ENCODE measurements at regions not wholly inside any gene's neighbourhood (a gene's known extent, or its start where the extent isn't known, plus 50 kb on each side); places are given as distances from the start of the nearest gene placed in this dataset.

DNA sequence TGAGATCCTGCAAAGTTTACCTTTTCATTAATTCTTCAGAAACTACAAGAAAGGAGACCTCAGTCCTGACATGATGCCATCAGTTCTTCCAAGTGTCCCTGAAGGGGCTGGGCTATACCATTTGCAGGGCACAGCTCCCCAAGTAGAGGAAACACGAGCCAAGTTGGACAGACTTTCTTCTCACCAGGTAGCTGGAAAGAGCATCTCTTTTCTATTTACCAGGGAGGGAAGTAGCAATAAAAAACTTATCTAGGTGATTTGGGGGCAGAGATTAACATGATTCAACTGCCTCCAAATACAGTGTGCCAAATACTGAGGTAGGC is 103.9 kb upstream of the KCND3 start:
- TF ChIP-seq EP300 (IDR thresholded peaks at IDR 0.05; ENCODE audit: borderline replicate concordance) (no peak), FOXM1 (IDR thresholded peaks at IDR 0.05; ENCODE audit: borderline replicate concordance, low read depth) (no peak), NFIC (IDR thresholded peaks at IDR 0.05) (no peak), TCF12 (IDR thresholded peaks at IDR 0.05; ENCODE audit: low read depth) (no peak), TAF1 (IDR thresholded peaks at IDR 0.05; ENCODE audit: low read depth) (no peak), CREB1 (IDR thresholded peaks at IDR 0.05; ENCODE audit: low read depth) (no peak), CEBPB (IDR thresholded peaks at IDR 0.05) (no peak), TEAD4 (IDR thresholded peaks at IDR 0.05) (no peak), YY1 (IDR thresholded peaks at IDR 0.05; ENCODE audit: low read depth) (no peak), ZBTB7A (IDR thresholded peaks at IDR 0.05; ENCODE audit: low read depth) (no peak), EGR1 (IDR thresholded peaks at IDR 0.05) (no peak), RAD21 (IDR thresholded peaks at IDR 0.05; ENCODE audit: low read depth) (no peak)
- TF ChIP-seq, protein P1, sequence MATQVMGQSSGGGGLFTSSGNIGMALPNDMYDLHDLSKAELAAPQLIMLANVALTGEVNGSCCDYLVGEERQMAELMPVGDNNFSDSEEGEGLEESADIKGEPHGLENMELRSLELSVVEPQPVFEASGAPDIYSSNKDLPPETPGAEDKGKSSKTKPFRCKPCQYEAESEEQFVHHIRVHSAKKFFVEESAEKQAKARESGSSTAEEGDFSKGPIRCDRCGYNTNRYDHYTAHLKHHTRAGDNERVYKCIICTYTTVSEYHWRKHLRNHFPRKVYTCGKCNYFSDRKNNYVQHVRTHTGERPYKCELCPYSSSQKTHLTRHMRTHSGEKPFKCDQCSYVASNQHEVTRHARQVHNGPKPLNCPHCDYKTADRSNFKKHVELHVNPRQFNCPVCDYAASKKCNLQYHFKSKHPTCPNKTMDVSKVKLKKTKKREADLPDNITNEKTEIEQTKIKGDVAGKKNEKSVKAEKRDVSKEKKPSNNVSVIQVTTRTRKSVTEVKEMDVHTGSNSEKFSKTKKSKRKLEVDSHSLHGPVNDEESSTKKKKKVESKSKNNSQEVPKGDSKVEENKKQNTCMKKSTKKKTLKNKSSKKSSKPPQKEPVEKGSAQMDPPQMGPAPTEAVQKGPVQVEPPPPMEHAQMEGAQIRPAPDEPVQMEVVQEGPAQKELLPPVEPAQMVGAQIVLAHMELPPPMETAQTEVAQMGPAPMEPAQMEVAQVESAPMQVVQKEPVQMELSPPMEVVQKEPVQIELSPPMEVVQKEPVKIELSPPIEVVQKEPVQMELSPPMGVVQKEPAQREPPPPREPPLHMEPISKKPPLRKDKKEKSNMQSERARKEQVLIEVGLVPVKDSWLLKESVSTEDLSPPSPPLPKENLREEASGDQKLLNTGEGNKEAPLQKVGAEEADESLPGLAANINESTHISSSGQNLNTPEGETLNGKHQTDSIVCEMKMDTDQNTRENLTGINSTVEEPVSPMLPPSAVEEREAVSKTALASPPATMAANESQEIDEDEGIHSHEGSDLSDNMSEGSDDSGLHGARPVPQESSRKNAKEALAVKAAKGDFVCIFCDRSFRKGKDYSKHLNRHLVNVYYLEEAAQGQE (IDR thresholded peaks at IDR 0.05; ENCODE audit: low read depth), result no peak
- TF ChIP-seq, protein P2, sequence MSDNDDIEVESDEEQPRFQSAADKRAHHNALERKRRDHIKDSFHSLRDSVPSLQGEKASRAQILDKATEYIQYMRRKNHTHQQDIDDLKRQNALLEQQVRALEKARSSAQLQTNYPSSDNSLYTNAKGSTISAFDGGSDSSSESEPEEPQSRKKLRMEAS (IDR thresholded peaks at IDR 0.05), result no peak
- TF ChIP-seq, protein P3, sequence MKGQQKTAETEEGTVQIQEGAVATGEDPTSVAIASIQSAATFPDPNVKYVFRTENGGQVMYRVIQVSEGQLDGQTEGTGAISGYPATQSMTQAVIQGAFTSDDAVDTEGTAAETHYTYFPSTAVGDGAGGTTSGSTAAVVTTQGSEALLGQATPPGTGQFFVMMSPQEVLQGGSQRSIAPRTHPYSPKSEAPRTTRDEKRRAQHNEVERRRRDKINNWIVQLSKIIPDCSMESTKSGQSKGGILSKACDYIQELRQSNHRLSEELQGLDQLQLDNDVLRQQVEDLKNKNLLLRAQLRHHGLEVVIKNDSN (IDR thresholded peaks at IDR 0.05), result no peak

DNA sequence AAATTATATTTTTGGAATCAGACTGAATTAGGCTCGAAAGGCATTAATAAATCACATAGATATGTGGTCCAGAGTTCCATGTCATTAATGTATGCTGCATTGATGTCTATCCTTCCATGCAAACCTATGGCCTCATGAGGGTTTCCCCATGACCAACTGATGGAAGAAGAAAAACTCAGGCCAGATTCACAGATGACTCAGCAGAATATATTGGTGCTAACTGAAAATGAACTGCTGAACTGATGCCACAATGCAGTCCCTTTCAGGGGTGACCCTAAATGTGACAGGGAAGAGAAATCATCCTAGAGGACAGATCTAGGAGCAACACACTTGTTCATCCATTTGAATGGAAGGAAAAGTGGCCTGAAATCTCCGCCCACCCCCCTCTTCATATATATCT is 110.5 kb upstream of the KCND3 start:
- TF ChIP-seq NFIC (IDR thresholded peaks at IDR 0.05) (no peak), FOXM1 (IDR thresholded peaks at IDR 0.05; ENCODE audit: borderline replicate concordance, low read depth) (no peak), YY1 (IDR thresholded peaks at IDR 0.05; ENCODE audit: low read depth) (no peak), TAF1 (IDR thresholded peaks at IDR 0.05; ENCODE audit: low read depth) (no peak), CEBPB (IDR thresholded peaks at IDR 0.05) (no peak), CREB1 (IDR thresholded peaks at IDR 0.05; ENCODE audit: low read depth) (no peak), TCF12 (IDR thresholded peaks at IDR 0.05; ENCODE audit: low read depth) (no peak), RAD21 (IDR thresholded peaks at IDR 0.05; ENCODE audit: low read depth) (no peak), TEAD4 (IDR thresholded peaks at IDR 0.05) (no peak), EP300 (IDR thresholded peaks at IDR 0.05; ENCODE audit: borderline replicate concordance) (no peak), EGR1 (IDR thresholded peaks at IDR 0.05) (no peak), ZBTB7A (IDR thresholded peaks at IDR 0.05; ENCODE audit: low read depth) (no peak)
- TF ChIP-seq, protein P2 (IDR thresholded peaks at IDR 0.05), result no peak
- TF ChIP-seq, protein P3 (IDR thresholded peaks at IDR 0.05), result no peak
- TF ChIP-seq, protein P1 (IDR thresholded peaks at IDR 0.05; ENCODE audit: low read depth), result no peak

DNA sequence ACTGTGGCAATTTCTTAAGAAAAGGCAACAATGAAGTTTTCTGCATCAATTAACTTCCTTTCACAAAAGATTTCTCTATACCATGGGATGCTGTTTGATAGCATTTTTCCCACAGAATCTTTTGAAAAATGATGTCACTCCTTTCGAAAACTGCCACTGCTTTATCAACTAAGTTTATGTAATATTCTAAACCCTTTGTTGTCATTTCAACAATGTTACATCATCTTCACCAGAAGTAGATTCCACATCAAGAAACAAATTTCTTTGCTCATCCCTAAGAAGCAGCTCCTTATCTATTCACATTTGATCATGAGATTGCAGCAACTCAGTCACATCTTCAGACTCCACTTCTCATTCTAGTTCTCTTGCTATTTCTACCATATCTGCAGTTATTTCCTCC is 116.1 kb upstream of the KCND3 start:
- TF ChIP-seq EP300 (IDR thresholded peaks at IDR 0.05; ENCODE audit: borderline replicate concordance) (no peak), TAF1 (IDR thresholded peaks at IDR 0.05; ENCODE audit: low read depth) (no peak), TCF12 (IDR thresholded peaks at IDR 0.05; ENCODE audit: low read depth) (no peak), YY1 (IDR thresholded peaks at IDR 0.05; ENCODE audit: low read depth) (no peak), FOXM1 (IDR thresholded peaks at IDR 0.05; ENCODE audit: borderline replicate concordance, low read depth) (no peak), RAD21 (IDR thresholded peaks at IDR 0.05; ENCODE audit: low read depth) (no peak), ZBTB7A (IDR thresholded peaks at IDR 0.05; ENCODE audit: low read depth) (no peak), CREB1 (IDR thresholded peaks at IDR 0.05; ENCODE audit: low read depth) (no peak), EGR1 (IDR thresholded peaks at IDR 0.05) (no peak), TEAD4 (IDR thresholded peaks at IDR 0.05) (no peak), CEBPB (IDR thresholded peaks at IDR 0.05) (no peak), NFIC (IDR thresholded peaks at IDR 0.05) (no peak)
- TF ChIP-seq, protein P2 (IDR thresholded peaks at IDR 0.05), result no peak
- TF ChIP-seq, protein P3 (IDR thresholded peaks at IDR 0.05), result no peak

DNA sequence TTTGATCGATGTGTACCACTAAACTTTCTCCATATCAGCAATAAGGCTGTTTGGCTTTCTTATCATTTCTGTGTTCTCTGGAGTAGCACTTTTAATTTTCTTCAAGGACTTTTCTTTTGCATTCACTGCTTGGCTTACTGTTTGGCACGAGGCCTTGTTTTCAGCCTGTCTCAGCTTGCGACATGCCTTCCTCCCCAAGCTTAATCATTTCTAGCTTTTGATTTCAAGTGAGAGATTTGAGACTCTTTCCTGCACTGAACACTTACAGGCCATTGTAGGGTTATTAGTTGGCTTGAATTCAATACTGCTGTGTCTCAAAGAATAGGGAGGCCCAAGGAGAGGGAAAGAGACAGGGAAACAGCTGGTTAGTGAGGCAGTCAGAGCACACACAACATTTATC is 120.6 kb upstream of the KCND3 start:
- no peak for TF ChIP-seq EGR1 (IDR thresholded peaks at IDR 0.05)
- TF ChIP-seq CEBPB (IDR thresholded peaks at IDR 0.05), result no peak
- TF ChIP-seq, protein P1 (IDR thresholded peaks at IDR 0.05; ENCODE audit: low read depth), result no peak
- no peak for TF ChIP-seq TAF1 (IDR thresholded peaks at IDR 0.05; ENCODE audit: low read depth)
- no peak for TF ChIP-seq RAD21 (IDR thresholded peaks at IDR 0.05; ENCODE audit: low read depth)
- TF ChIP-seq, protein P3 (IDR thresholded peaks at IDR 0.05), result no peak
- TF ChIP-seq CREB1 (IDR thresholded peaks at IDR 0.05; ENCODE audit: low read depth), result no peak
- TF ChIP-seq, protein P2 (IDR thresholded peaks at IDR 0.05), result no peak
- no peak for TF ChIP-seq NFIC (IDR thresholded peaks at IDR 0.05)
- no peak for TF ChIP-seq FOXM1 (IDR thresholded peaks at IDR 0.05; ENCODE audit: borderline replicate concordance, low read depth)
- TF ChIP-seq TEAD4 (IDR thresholded peaks at IDR 0.05), result no peak
- no peak for TF ChIP-seq ZBTB7A (IDR thresholded peaks at IDR 0.05; ENCODE audit: low read depth)
- no peak for TF ChIP-seq EP300 (IDR thresholded peaks at IDR 0.05; ENCODE audit: borderline replicate concordance)
- no peak for TF ChIP-seq TCF12 (IDR thresholded peaks at IDR 0.05; ENCODE audit: low read depth)

Data from Ishikawa (cell line).